ENCODE measurements at regions not wholly inside any gene's neighbourhood (a gene's known extent, or its start where the extent isn't known, plus 50 kb on each side); places are given as distances from the start of the nearest gene placed in this dataset.

GRCh38 chr19:31832176-31832548 lies 482.9 kb upstream of the TSHZ3 start:
- H3K4me1 ChIP-seq, result no peaks in the 10 kb centered on the region
- intact Hi-C loops (cut with DNase I), result no loop called here
- peaks cover 0 to 9% (median 0%) of the 10 kb centered on the region in 4 donors for H3K27me3 ChIP-seq
- TF ChIP-seq CTCF (IDR thresholded peaks at IDR 0.05), result no peak
- no peak for TF ChIP-seq EP300 (IDR thresholded peaks at IDR 0.05)
- no peak for TF ChIP-seq POLR2A (IDR thresholded peaks at IDR 0.05; ENCODE audit: low read depth)
- no peak for TF ChIP-seq POLR2AphosphoS5 (IDR thresholded peaks at IDR 0.05)
- H3K4me3 ChIP-seq, result no peak overlapping the region
- no peaks in the 10 kb centered on the region for H3K36me3 ChIP-seq
- WGBS, result 75% methylated on average over 5 of the region's 5 CpGs
- no peak for DNase-seq (ENCODE audit: extremely low spot score)
- H3K27ac ChIP-seq (replicated peaks in 1 of 4), result no peak overlapping the region
- H3K9me3 ChIP-seq, result peaks cover 0 to 19% (median 14%) of the 10 kb centered on the region in 4 donors

- H3K4me3 ChIP-seq, result no peak overlapping the region
- no peaks in the 10 kb centered on the region for H3K4me1 ChIP-seq
- H3K9me3 ChIP-seq, result peaks cover 0 to 19% (median 14%) of the 10 kb centered on the region in 4 donors
- H3K27ac ChIP-seq (replicated peaks in 1 of 4), result no peak overlapping the region
- intact Hi-C loops (cut with DNase I), result no loop called here
- no peaks in the 10 kb centered on the region for H3K36me3 ChIP-seq
- peaks cover 0 to 9% (median 0%) of the 10 kb centered on the region in 4 donors for H3K27me3 ChIP-seq
- DNase-seq (ENCODE audit: extremely low spot score), result no peak
- TF ChIP-seq POLR2AphosphoS5 (IDR thresholded peaks at IDR 0.05) (no peak), EP300 (IDR thresholded peaks at IDR 0.05) (no peak), POLR2A (IDR thresholded peaks at IDR 0.05; ENCODE audit: low read depth) (no peak), CTCF (IDR thresholded peaks at IDR 0.05) (no peak)
Observed at GRCh38 chr19:31834070-31834469, 484.8 kb upstream of the TSHZ3 start.

GRCh38 chr19:31838163-31838815 lies 489.1 kb upstream of the TSHZ3 start:
- intact Hi-C loops (cut with DNase I), result no loop called here
- no peak for DNase-seq (ENCODE audit: extremely low spot score)
- Histone ChIP-seq H3K4me3 (no peak overlapping the region), H3K9me3 (peaks cover 0 to 19% (median 14%) of the 10 kb centered on the region in 4 donors), H3K27me3 (peaks cover 0 to 12% (median 0%) of the 10 kb centered on the region in 4 donors), H3K27ac (replicated peaks in 1 of 4) (no peak overlapping the region), H3K36me3 (no peaks in the 10 kb centered on the region), H3K4me1 (no peaks in the 10 kb centered on the region)
- no peak for TF ChIP-seq CTCF (IDR thresholded peaks at IDR 0.05)
- TF ChIP-seq POLR2AphosphoS5 (IDR thresholded peaks at IDR 0.05), result no peak
- no peak for TF ChIP-seq POLR2A (IDR thresholded peaks at IDR 0.05; ENCODE audit: low read depth)
- no peak for TF ChIP-seq EP300 (IDR thresholded peaks at IDR 0.05)
- WGBS, result 39% methylated on average over 11 of the region's 11 CpGs

GRCh38 chr19:31840371-31840770 lies 491.1 kb upstream of the TSHZ3 start:
- Histone ChIP-seq H3K4me3 (no peak overlapping the region), H3K9me3 (peaks cover 0 to 18% (median 3%) of the 10 kb centered on the region in 4 donors), H3K4me1 (no peaks in the 10 kb centered on the region), H3K27ac (replicated peaks in 1 of 4) (no peak overlapping the region), H3K27me3 (peaks cover 0 to 8% (median 0%) of the 10 kb centered on the region in 4 donors), H3K36me3 (no peaks in the 10 kb centered on the region)
- 71% methylated on average over 2 of the region's 2 CpGs for WGBS
- DNase-seq (ENCODE audit: extremely low spot score), result no peak
- intact Hi-C loops (cut with DNase I), result no loop called here
- TF ChIP-seq EP300 (IDR thresholded peaks at IDR 0.05) (no peak), POLR2AphosphoS5 (IDR thresholded peaks at IDR 0.05) (no peak), CTCF (IDR thresholded peaks at IDR 0.05) (no peak), POLR2A (IDR thresholded peaks at IDR 0.05; ENCODE audit: low read depth) (no peak)

- intact Hi-C loops (cut with DNase I), result no loop called here
- WGBS, result 86% methylated on average over 1 of the region's 1 CpG
- Histone ChIP-seq H3K4me1 (no peaks in the 10 kb centered on the region), H3K4me3 (no peak overlapping the region), H3K27me3 (peaks cover 0 to 8% (median 0%) of the 10 kb centered on the region in 4 donors), H3K27ac (replicated peaks in 1 of 4) (no peak overlapping the region), H3K9me3 (peaks cover 0 to 10% (median 0%) of the 10 kb centered on the region in 4 donors), H3K36me3 (no peaks in the 10 kb centered on the region)
- no peak for DNase-seq (ENCODE audit: extremely low spot score)
- TF ChIP-seq CTCF (IDR thresholded peaks at IDR 0.05) (no peak), POLR2A (IDR thresholded peaks at IDR 0.05; ENCODE audit: low read depth) (no peak), POLR2AphosphoS5 (IDR thresholded peaks at IDR 0.05) (no peak), EP300 (IDR thresholded peaks at IDR 0.05) (no peak)
Observed at GRCh38 chr19:31841755-31842154, 492.5 kb upstream of the TSHZ3 start.

Measured in esophagus muscularis mucosa (tissue), 4 donors.